ENCODE measurements at regions not wholly inside any gene's neighbourhood (a gene's known extent, or its start where the extent isn't known, plus 50 kb on each side); places are given as distances from the start of the nearest gene placed in this dataset.
A peak's percentile ranks its signal among the peaks of the same experiment; 100 is the strongest.
"Not testable (repeated sequence)": the region's sequence is repeated elsewhere in the genome, so short reads cannot be mapped to it uniquely, and the experiment has no call there.

DNA sequence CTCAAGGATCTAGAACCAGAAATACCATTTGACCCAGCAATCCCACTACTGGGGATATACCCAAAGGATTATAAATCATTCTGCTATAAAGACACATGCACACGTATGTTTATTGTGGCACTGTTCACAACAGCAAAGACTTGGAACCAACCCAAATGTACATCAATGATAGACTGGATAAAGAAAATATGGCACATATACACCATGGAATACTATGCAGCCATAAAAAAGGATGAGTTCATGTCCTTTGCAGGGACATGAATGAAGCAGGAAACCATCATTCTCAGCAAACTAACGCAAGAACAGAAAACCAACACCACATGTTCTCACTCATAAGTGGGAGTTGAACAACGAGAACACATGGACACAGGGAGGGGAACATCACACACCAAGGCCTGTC is 154.0 kb upstream of the F9 start:
- H3K36me3 ChIP-seq (ENCODE audit: control insufficient read depth, insufficient read depth, low read length); H2AFZ ChIP-seq (ENCODE audit: low read depth, low read length); FAIRE-seq; H3K4me2 ChIP-seq (ENCODE audit: insufficient read depth, low read length); H3K9me3 ChIP-seq (replicated peaks; ENCODE audit: control insufficient read depth, insufficient read depth, low read depth, low read length); H3K27me3 ChIP-seq (ENCODE audit: control insufficient read depth in 2 of 2, insufficient read depth in 2 of 2, low read length in 2 of 2); POLR2A ChIA-PET; ATAC-seq; intact Hi-C loops (cut with micrococcal nuclease); H3K9me1 ChIP-seq (ENCODE audit: control insufficient read depth, insufficient read depth, low read length); H3K4me1 ChIP-seq (replicated peaks in 1 of 2; ENCODE audit: control insufficient read depth in 2 of 2, insufficient read depth in 2 of 2, low read length in 2 of 2); H3K4me3 ChIP-seq; in situ Hi-C loops (cut with MboI); BruUV-seq (replicated peaks); DNase-seq (ENCODE audit: extremely low read depth in 1 of 4, low spot score in 3 of 4); H3K9ac ChIP-seq (ENCODE audit: insufficient read depth in 1 of 2, low read depth in 2 of 2, low read length in 2 of 2); H3K27ac ChIP-seq (ENCODE audit: extremely low read depth, low read depth, low read length); CTCF ChIA-PET (ENCODE audit: low intra/inter-chr PET ratio); H4K20me1 ChIP-seq (replicated peaks; ENCODE audit: control insufficient read depth, insufficient read depth, low read length); H3K79me2 ChIP-seq (ENCODE audit: control insufficient read depth, insufficient read depth, low read length): not testable (repeated sequence)
- TF ChIP-seq ZNF146 (CRISPR knock-in tag; IDR thresholded peaks at IDR 0.05; ENCODE audit: unreplicated experiment), result peak; percentile 53
- WGBS (ENCODE audit: insufficient coverage, low coverage, missing lambda C conversion rate), result 0% methylated on average over 3 of the region's 3 CpGs

DNA sequence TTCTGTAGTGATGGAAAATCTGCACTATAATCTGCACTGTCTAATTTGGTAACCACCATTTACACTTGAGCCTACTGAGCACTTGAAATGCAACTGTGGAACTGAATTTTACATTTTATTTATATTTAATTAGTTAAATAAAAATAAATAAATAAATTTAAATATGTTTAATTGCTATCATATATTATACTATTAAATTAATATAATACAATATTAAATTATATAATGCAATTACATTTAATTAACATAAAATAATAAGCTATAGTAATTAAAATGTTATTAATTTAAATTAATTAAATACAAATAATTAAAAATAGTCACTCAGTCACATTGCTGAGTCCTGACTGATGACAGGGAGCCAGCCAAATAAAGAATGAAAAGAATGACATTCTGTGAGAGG is 170.2 kb upstream of the F9 start:
- intact Hi-C loops (cut with micrococcal nuclease), result no loop called here

More for the DNA sequence above, 170.2 kb upstream of the F9 start:
- Histone ChIP-seq H3K27ac (ENCODE audit: extremely low read depth, low read depth, low read length) (no peak overlapping the region), H3K36me3 (ENCODE audit: control insufficient read depth, insufficient read depth, low read length) (no peaks in the 10 kb centered on the region), H3K9me3 (replicated peaks; ENCODE audit: control insufficient read depth, insufficient read depth, low read depth, low read length) (no peaks in the 10 kb centered on the region), H3K4me2 (ENCODE audit: insufficient read depth, low read length) (no peak overlapping the region), H3K4me3 (no peak overlapping the region), H3K9ac (ENCODE audit: insufficient read depth in 1 of 2, low read depth in 2 of 2, low read length in 2 of 2) (no peak overlapping the region), H3K27me3 (ENCODE audit: control insufficient read depth in 2 of 2, insufficient read depth in 2 of 2, low read length in 2 of 2) (no peaks in the 10 kb centered on the region; a peak in 1 of 5 replicates), H3K79me2 (ENCODE audit: control insufficient read depth, insufficient read depth, low read length) (no peaks in the 10 kb centered on the region), H4K20me1 (replicated peaks; ENCODE audit: control insufficient read depth, insufficient read depth, low read length) (no peaks in the 10 kb centered on the region), H2AFZ (ENCODE audit: low read depth, low read length) (no peak overlapping the region), H3K4me1 (replicated peaks in 1 of 2; ENCODE audit: control insufficient read depth in 2 of 2, insufficient read depth in 2 of 2, low read length in 2 of 2) (no peaks in the 10 kb centered on the region), H3K9me1 (ENCODE audit: control insufficient read depth, insufficient read depth, low read length) (no peaks in the 10 kb centered on the region)
- ATAC-seq, result no peak
- DNase-seq (ENCODE audit: extremely low read depth in 1 of 4, low spot score in 3 of 4), result no peak
- FAIRE-seq, result no peak
- POLR2A ChIA-PET, result no interaction called here
- BruUV-seq (replicated peaks), result no TSS peak
- CTCF ChIA-PET (ENCODE audit: low intra/inter-chr PET ratio), result no interaction called here
- in situ Hi-C loops (cut with MboI), result no loop called here
- TF ChIP-seq KAT8 (IDR thresholded peaks at IDR 0.05; ENCODE audit: low read depth), result no peak
- no peak for TF ChIP-seq JUNB (CRISPR knock-in tag; conservative IDR thresholded peaks at IDR 0.05)
- no peak for TF ChIP-seq U2AF2 (optimal IDR thresholded peaks at IDR 0.05; ENCODE audit: low read depth, low read length)
- TF ChIP-seq, protein P1, sequence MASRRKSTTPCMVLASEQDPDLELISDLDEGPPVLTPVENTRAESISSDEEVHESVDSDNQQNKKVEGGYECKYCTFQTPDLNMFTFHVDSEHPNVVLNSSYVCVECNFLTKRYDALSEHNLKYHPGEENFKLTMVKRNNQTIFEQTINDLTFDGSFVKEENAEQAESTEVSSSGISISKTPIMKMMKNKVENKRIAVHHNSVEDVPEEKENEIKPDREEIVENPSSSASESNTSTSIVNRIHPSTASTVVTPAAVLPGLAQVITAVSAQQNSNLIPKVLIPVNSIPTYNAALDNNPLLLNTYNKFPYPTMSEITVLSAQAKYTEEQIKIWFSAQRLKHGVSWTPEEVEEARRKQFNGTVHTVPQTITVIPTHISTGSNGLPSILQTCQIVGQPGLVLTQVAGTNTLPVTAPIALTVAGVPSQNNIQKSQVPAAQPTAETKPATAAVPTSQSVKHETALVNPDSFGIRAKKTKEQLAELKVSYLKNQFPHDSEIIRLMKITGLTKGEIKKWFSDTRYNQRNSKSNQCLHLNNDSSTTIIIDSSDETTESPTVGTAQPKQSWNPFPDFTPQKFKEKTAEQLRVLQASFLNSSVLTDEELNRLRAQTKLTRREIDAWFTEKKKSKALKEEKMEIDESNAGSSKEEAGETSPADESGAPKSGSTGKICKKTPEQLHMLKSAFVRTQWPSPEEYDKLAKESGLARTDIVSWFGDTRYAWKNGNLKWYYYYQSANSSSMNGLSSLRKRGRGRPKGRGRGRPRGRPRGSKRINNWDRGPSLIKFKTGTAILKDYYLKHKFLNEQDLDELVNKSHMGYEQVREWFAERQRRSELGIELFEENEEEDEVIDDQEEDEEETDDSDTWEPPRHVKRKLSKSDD (conservative IDR thresholded peaks at IDR 0.05; ENCODE audit: low read length), result no peak
- TF ChIP-seq NFE2 (IDR thresholded peaks at IDR 0.05; ENCODE audit: low read depth), result no peak
- TF ChIP-seq ZZZ3 (IDR thresholded peaks at IDR 0.05), result no peak
- no peak for TF ChIP-seq ZNF780A (CRISPR knock-in tag; IDR thresholded peaks at IDR 0.05)
- no peak for TF ChIP-seq NFIX (CRISPR knock-in tag; IDR thresholded peaks at IDR 0.05; ENCODE audit: low read depth)
- TF ChIP-seq NELFE (IDR thresholded peaks at IDR 0.05; ENCODE audit: insufficient read depth, insufficient read length), result no peak
- TF ChIP-seq ZNF76 (CRISPR knock-in tag; IDR thresholded peaks at IDR 0.05; ENCODE audit: borderline replicate concordance), result no peak
- TF ChIP-seq NRF1 (conservative IDR thresholded peaks at IDR 0.05 in 1 of 2, IDR thresholded peaks at IDR 0.05 in 1 of 2), result no peak
